ENCODE measurements at regions not wholly inside any gene's neighbourhood (a gene's known extent, or its start where the extent isn't known, plus 50 kb on each side); places are given as distances from the start of the nearest gene placed in this dataset.

- Mint-ChIP-seq H3K4me1 (ENCODE audit: low read depth) (no peaks in the 10 kb centered on the region), H3K36me3 (no peaks in the 10 kb centered on the region), H3K4me3 (no peak overlapping the region), H3K27ac (no peak overlapping the region), H3K27me3 (peaks cover 8% of the 10 kb centered on the region), H3K9me3 (no peaks in the 10 kb centered on the region)
- POLR2A ChIA-PET, result no interaction called here
- no peak for DNase-seq
- CTCF ChIA-PET, result interaction anchor here (1.3 kb wide), 1 partner anchor 16 kb away, joined by 10 read pairs; no protein-coding TSS in a partner anchor
- intact Hi-C loops (cut with micrococcal nuclease), result no loop called here
These were observed 57.6 kb downstream of the JRKL start for GRCh38 chr11:96447208-96448110.

GRCh38 chr11:96448225-96448624 lies 58.4 kb downstream of the JRKL start:
- Mint-ChIP-seq H3K36me3 (no peaks in the 10 kb centered on the region), H3K27ac (no peak overlapping the region), H3K4me1 (ENCODE audit: low read depth) (no peaks in the 10 kb centered on the region), H3K27me3 (peaks cover 8% of the 10 kb centered on the region), H3K4me3 (no peak overlapping the region), H3K9me3 (no peaks in the 10 kb centered on the region)
- intact Hi-C loops (cut with micrococcal nuclease), result no loop called here
- POLR2A ChIA-PET, result no interaction called here
- DNase-seq, result no peak
- CTCF ChIA-PET, result interaction anchor here (1.3 kb wide), 1 partner anchor 15 kb away, joined by 10 read pairs; no protein-coding TSS in a partner anchor

GRCh38 chr11:96456111-96456510 lies 66.3 kb downstream of the JRKL start:
- ChIA-PET POLR2A (no interaction called here), CTCF (no interaction called here)
- no peak overlapping the region for H3K27ac Mint-ChIP-seq
- H3K36me3 Mint-ChIP-seq, result no peaks in the 10 kb centered on the region
- DNase-seq, result no peak
- no peaks in the 10 kb centered on the region for H3K9me3 Mint-ChIP-seq
- H3K4me3 Mint-ChIP-seq, result no peak overlapping the region
- H3K27me3 Mint-ChIP-seq, result peaks cover 17% of the 10 kb centered on the region
- intact Hi-C loops (cut with micrococcal nuclease), result no loop called here
- H3K4me1 Mint-ChIP-seq (ENCODE audit: low read depth), result no peaks in the 10 kb centered on the region

GRCh38 chr11:96459751-96460150 lies 69.9 kb downstream of the JRKL start:
- CTCF ChIA-PET, result no interaction called here
- no peak for DNase-seq
- Mint-ChIP-seq H3K4me3 (no peak overlapping the region), H3K27ac (no peak overlapping the region), H3K27me3 (peaks cover 14% of the 10 kb centered on the region), H3K4me1 (ENCODE audit: low read depth) (peaks cover 9% of the 10 kb centered on the region), H3K36me3 (no peaks in the 10 kb centered on the region), H3K9me3 (no peaks in the 10 kb centered on the region)
- intact Hi-C loops (cut with micrococcal nuclease), result no loop called here
- POLR2A ChIA-PET, result no interaction called here

GRCh38 chr11:96461871-96462270 lies 72.1 kb downstream of the JRKL start:
- H3K36me3 Mint-ChIP-seq, result no peaks in the 10 kb centered on the region
- DNase-seq, result no peak
- H3K27me3 Mint-ChIP-seq, result peaks cover 5% of the 10 kb centered on the region
- H3K9me3 Mint-ChIP-seq, result no peaks in the 10 kb centered on the region
- H3K4me3 Mint-ChIP-seq, result no peak overlapping the region
- POLR2A ChIA-PET, result no interaction called here
- no peak overlapping the region for H3K27ac Mint-ChIP-seq
- CTCF ChIA-PET, result interaction anchor here (0.9 to 2.5 kb wide), 3 partner anchors 14 to 68 kb away, joined by 3 to 10 read pairs (median 3); no protein-coding TSS in a partner anchor
- peaks cover 10% of the 10 kb centered on the region for H3K4me1 Mint-ChIP-seq (ENCODE audit: low read depth)
- intact Hi-C loops (cut with micrococcal nuclease), result no loop called here

GRCh38 chr11:96464700-96465307 lies 75.0 kb downstream of the JRKL start:
- intact Hi-C loops (cut with micrococcal nuclease), result no loop called here
- no peak overlapping the region for H3K4me3 Mint-ChIP-seq
- H3K27me3 Mint-ChIP-seq, result no peaks in the 10 kb centered on the region
- POLR2A ChIA-PET, result no interaction called here
- CTCF ChIA-PET, result interaction anchor here (0.7 to 2.7 kb wide), 21 partner anchors 9 to 927 kb away, joined by 3 to 12 read pairs (median 3); no protein-coding TSS in a partner anchor
- H3K4me1 Mint-ChIP-seq (ENCODE audit: low read depth), result peaks cover 10% of the 10 kb centered on the region
- DNase-seq, result no peak
- no peaks in the 10 kb centered on the region for H3K36me3 Mint-ChIP-seq
- no peak overlapping the region for H3K27ac Mint-ChIP-seq
- H3K9me3 Mint-ChIP-seq, result no peaks in the 10 kb centered on the region

- no peak overlapping the region for H3K4me3 Mint-ChIP-seq
- no peaks in the 10 kb centered on the region for H3K36me3 Mint-ChIP-seq
- POLR2A ChIA-PET, result no interaction called here
- H3K4me1 Mint-ChIP-seq (ENCODE audit: low read depth), result peaks cover 10% of the 10 kb centered on the region
- CTCF ChIA-PET, result interaction anchor here (0.9 to 2.2 kb wide), 2 partner anchors 15 to 633 kb away, joined by 3 to 6 read pairs; no protein-coding TSS in a partner anchor
- no peaks in the 10 kb centered on the region for H3K9me3 Mint-ChIP-seq
- intact Hi-C loops (cut with micrococcal nuclease), result no loop called here
- H3K27ac Mint-ChIP-seq, result no peak overlapping the region
- no peak for DNase-seq
- no peaks in the 10 kb centered on the region for H3K27me3 Mint-ChIP-seq
These were observed 75.7 kb downstream of the JRKL start for GRCh38 chr11:96465512-96465911.

GRCh38 chr11:96466607-96467006 lies 76.8 kb downstream of the JRKL start:
- ChIA-PET POLR2A (no interaction called here), CTCF (interaction anchor here (1.0 to 2.2 kb wide), 2 partner anchors 10 to 14 kb away, joined by 4 to 6 read pairs; no protein-coding TSS in a partner anchor)
- H3K36me3 Mint-ChIP-seq, result no peaks in the 10 kb centered on the region
- no peak overlapping the region for H3K4me3 Mint-ChIP-seq
- H3K27ac Mint-ChIP-seq, result no peak overlapping the region
- H3K27me3 Mint-ChIP-seq, result no peaks in the 10 kb centered on the region
- DNase-seq, result no peak
- no peaks in the 10 kb centered on the region for H3K9me3 Mint-ChIP-seq
- intact Hi-C loops (cut with micrococcal nuclease), result no loop called here
- peaks cover 10% of the 10 kb centered on the region for H3K4me1 Mint-ChIP-seq (ENCODE audit: low read depth)

GRCh38 chr11:96469776-96470175 lies 80.0 kb downstream of the JRKL start:
- Mint-ChIP-seq H3K9me3 (peaks cover 6% of the 10 kb centered on the region), H3K27me3 (peaks cover 2% of the 10 kb centered on the region), H3K4me3 (no peak overlapping the region), H3K4me1 (ENCODE audit: low read depth) (peaks cover 1% of the 10 kb centered on the region), H3K36me3 (peaks cover 2% of the 10 kb centered on the region), H3K27ac (no peak overlapping the region)
- ChIA-PET POLR2A (no interaction called here), CTCF (no interaction called here)
- intact Hi-C loops (cut with micrococcal nuclease), result no loop called here
- DNase-seq, result no peak

- Mint-ChIP-seq H3K27me3 (peaks cover 7% of the 10 kb centered on the region), H3K9me3 (peaks cover 10% of the 10 kb centered on the region), H3K36me3 (peaks cover 2% of the 10 kb centered on the region), H3K4me3 (no peak overlapping the region), H3K27ac (no peak overlapping the region), H3K4me1 (ENCODE audit: low read depth) (no peaks in the 10 kb centered on the region)
- POLR2A ChIA-PET, result no interaction called here
- intact Hi-C loops (cut with micrococcal nuclease), result no loop called here
- CTCF ChIA-PET, result no interaction called here
- DNase-seq, result no peak
These were observed 80.7 kb downstream of the JRKL start for GRCh38 chr11:96470521-96470920.

GRCh38 chr11:96472085-96472484 lies 82.3 kb downstream of the JRKL start:
- H3K36me3 Mint-ChIP-seq, result peaks cover 2% of the 10 kb centered on the region
- H3K4me3 Mint-ChIP-seq, result no peak overlapping the region
- no peaks in the 10 kb centered on the region for H3K4me1 Mint-ChIP-seq (ENCODE audit: low read depth)
- DNase-seq, result peak; percentile 11
- peaks cover 7% of the 10 kb centered on the region for H3K27me3 Mint-ChIP-seq
- H3K27ac Mint-ChIP-seq, result no peak overlapping the region
- H3K9me3 Mint-ChIP-seq, result peaks cover 10% of the 10 kb centered on the region
- intact Hi-C loops (cut with micrococcal nuclease), result no loop called here
- ChIA-PET POLR2A (no interaction called here), CTCF (no interaction called here)

GRCh38 chr11:96474263-96474662 lies 84.5 kb downstream of the JRKL start:
- peaks cover 2% of the 10 kb centered on the region for H3K36me3 Mint-ChIP-seq

More at GRCh38 chr11:96474263-96474662, 84.5 kb downstream of the JRKL start:
- intact Hi-C loops (cut with micrococcal nuclease), result no loop called here
- Mint-ChIP-seq H3K9me3 (peaks cover 16% of the 10 kb centered on the region), H3K27me3 (peaks cover 7% of the 10 kb centered on the region), H3K4me3 (no peak overlapping the region), H3K27ac (no peak overlapping the region), H3K4me1 (ENCODE audit: low read depth) (no peaks in the 10 kb centered on the region)
- POLR2A ChIA-PET, result no interaction called here
- no peak for DNase-seq
- CTCF ChIA-PET, result interaction anchor here (2.1 kb wide), 1 partner anchor 10 kb away, joined by 12 read pairs; no protein-coding TSS in a partner anchor

Data from activated CD4-positive, alpha-beta memory T cell treated with anti-CD3 and anti-CD28 coated beads for 36 hours (primary cell).